ENCODE measurements at regions not wholly inside any gene's neighbourhood (a gene's known extent, or its start where the extent isn't known, plus 50 kb on each side); places are given as distances from the start of the nearest gene placed in this dataset.

- no peak for DNase-seq
- Histone ChIP-seq H3K4me1 (no peaks in the 10 kb centered on the region), H3K36me3 (no peaks in the 10 kb centered on the region), H3K9me3 (no peaks in the 10 kb centered on the region), H3K4me3 (no peak overlapping the region), H3K9ac (ENCODE audit: low read depth in 2 of 2, low read length in 2 of 2) (no peak overlapping the region), H3K27me3 (no peaks in the 10 kb centered on the region), H3K27ac (no peak overlapping the region)
- intact Hi-C loops (cut with DNase I): no loop called here
- no peak for TF ChIP-seq CTCF (IDR thresholded peaks at IDR 0.05)
These were observed 258.9 kb upstream of the ARHGAP20 start for GRCh38 chr11:110971140-110971539.

- Histone ChIP-seq H3K27me3 (no peaks in the 10 kb centered on the region), H3K4me3 (no peak overlapping the region), H3K27ac (no peak overlapping the region), H3K4me1 (no peaks in the 10 kb centered on the region), H3K9me3 (no peaks in the 10 kb centered on the region), H3K9ac (ENCODE audit: low read depth in 2 of 2, low read length in 2 of 2) (no peak overlapping the region), H3K36me3 (no peaks in the 10 kb centered on the region)
- intact Hi-C loops (cut with DNase I): no loop called here
- TF ChIP-seq CTCF (IDR thresholded peaks at IDR 0.05): no peak
- DNase-seq: no peak
These were observed 256.3 kb upstream of the ARHGAP20 start for GRCh38 chr11:110968348-110969062.

- no peaks in the 10 kb centered on the region for H3K27me3 ChIP-seq
- H3K9me3 ChIP-seq: no peaks in the 10 kb centered on the region
- no peak for TF ChIP-seq CTCF (IDR thresholded peaks at IDR 0.05)
- no peak overlapping the region for H3K27ac ChIP-seq
- H3K36me3 ChIP-seq: no peaks in the 10 kb centered on the region
- H3K9ac ChIP-seq (ENCODE audit: low read depth in 2 of 2, low read length in 2 of 2): no peak overlapping the region
- intact Hi-C loops (cut with DNase I): no loop called here
- H3K4me1 ChIP-seq: no peaks in the 10 kb centered on the region
- no peak overlapping the region for H3K4me3 ChIP-seq
- DNase-seq: no peak
These were observed 253.9 kb upstream of the ARHGAP20 start for GRCh38 chr11:110966131-110966530.

GRCh38 chr11:110962921-110963320 is 250.7 kb upstream of the ARHGAP20 start:
- no peaks in the 10 kb centered on the region for H3K9me3 ChIP-seq
- TF ChIP-seq CTCF (IDR thresholded peaks at IDR 0.05): no peak
- no peak overlapping the region for H3K4me3 ChIP-seq
- DNase-seq: no peak
- no peak overlapping the region for H3K9ac ChIP-seq (ENCODE audit: low read depth in 2 of 2, low read length in 2 of 2)
- intact Hi-C loops (cut with DNase I): no loop called here
- H3K27me3 ChIP-seq: no peaks in the 10 kb centered on the region
- H3K36me3 ChIP-seq: no peaks in the 10 kb centered on the region
- H3K27ac ChIP-seq: no peak overlapping the region
- H3K4me1 ChIP-seq: no peaks in the 10 kb centered on the region

- H3K9me3 ChIP-seq: no peaks in the 10 kb centered on the region
- H3K4me1 ChIP-seq: no peaks in the 10 kb centered on the region
- no peak for TF ChIP-seq CTCF (IDR thresholded peaks at IDR 0.05)
- no peak overlapping the region for H3K4me3 ChIP-seq
- H3K27me3 ChIP-seq: no peaks in the 10 kb centered on the region
- intact Hi-C loops (cut with DNase I): no loop called here
- no peak for DNase-seq
- no peak overlapping the region for H3K9ac ChIP-seq (ENCODE audit: low read depth in 2 of 2, low read length in 2 of 2)
- H3K27ac ChIP-seq: no peak overlapping the region
- no peaks in the 10 kb centered on the region for H3K36me3 ChIP-seq
These were observed 247.9 kb upstream of the ARHGAP20 start for GRCh38 chr11:110960167-110960566.
